ENCODE measurements at regions not wholly inside any gene's neighbourhood (a gene's known extent, or its start where the extent isn't known, plus 50 kb on each side); places are given as distances from the start of the nearest gene placed in this dataset.

DNA sequence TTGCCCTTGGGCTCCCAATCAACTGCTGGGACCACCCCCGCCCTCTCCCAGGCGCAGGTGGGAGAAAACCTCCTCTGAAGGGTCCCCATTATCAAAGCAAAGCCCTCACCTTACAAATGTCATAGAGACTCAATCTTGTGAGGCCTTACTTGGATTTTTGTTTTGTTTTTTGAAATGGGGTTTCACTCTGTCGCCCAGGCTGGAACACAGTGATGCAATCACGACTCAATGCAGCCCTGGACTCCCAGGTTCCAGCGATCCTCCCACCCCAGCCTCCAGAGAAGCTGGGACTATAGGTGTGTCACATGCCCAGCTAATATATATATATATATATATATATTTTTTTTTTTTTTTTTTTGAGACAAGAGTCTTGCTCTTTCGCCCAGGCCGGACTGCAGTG, 57.5 kb upstream of the WIPI2 start:
- dilution Hi-C loops (cut with HindIII; ENCODE audit: low sequenced_read_pairs, unreplicated experiment): no loop called here
- DNase-seq: no peak

More for the DNA sequence above, 57.5 kb upstream of the WIPI2 start:
- H3K56ac ChIP-seq (ENCODE audit: extremely low read depth, insufficient read depth, low read length): no peak overlapping the region
- no peak overlapping the region for H2BK15ac ChIP-seq (ENCODE audit: low read depth, low read length)
- H3K4ac ChIP-seq (ENCODE audit: low read depth, low read length): no peak overlapping the region
- no peak overlapping the region for H4K8ac ChIP-seq (ENCODE audit: low read depth in 2 of 2, low read length in 2 of 2)
- no peak overlapping the region for H2BK20ac ChIP-seq (ENCODE audit: low read depth, low read length)
- H2AK5ac ChIP-seq (ENCODE audit: low read depth, low read length): no peak overlapping the region
- H3K27me3 ChIP-seq (ENCODE audit: control insufficient read depth, insufficient read depth, low read length): peaks cover 7% of the 10 kb centered on the region; the same call in 1 of the 2 replicates
- H4K91ac ChIP-seq (ENCODE audit: insufficient read depth, low read depth, low read length): no peak overlapping the region
- WGBS, 2 experiments (ENCODE audit: extremely low coverage in 2 of 2, insufficient read length in 1 of 2): no CpG with 5 or more reads among the region's 7 CpGs
- H3K18ac ChIP-seq (ENCODE audit: low read depth, low read length): no peak overlapping the region
- H3K36me3 ChIP-seq (ENCODE audit: control insufficient read depth, insufficient read depth, low read length): no peaks in the 10 kb centered on the region
- no peaks in the 10 kb centered on the region for H3K9me3 ChIP-seq (ENCODE audit: control insufficient read depth, insufficient read depth, low read length)
- no peaks in the 10 kb centered on the region for H3K9me1 ChIP-seq (ENCODE audit: insufficient read depth, low read length)
- no peak overlapping the region for H2AFZ ChIP-seq (replicated peaks; ENCODE audit: low read length, poor library complexity)
- TF ChIP-seq RAD21 (IDR thresholded peaks at IDR 0.05; ENCODE audit: low read length) (no peak), RFX5 (IDR thresholded peaks at IDR 0.05; ENCODE audit: low read depth, low read length) (no peak)
- TF ChIP-seq, protein P1, sequence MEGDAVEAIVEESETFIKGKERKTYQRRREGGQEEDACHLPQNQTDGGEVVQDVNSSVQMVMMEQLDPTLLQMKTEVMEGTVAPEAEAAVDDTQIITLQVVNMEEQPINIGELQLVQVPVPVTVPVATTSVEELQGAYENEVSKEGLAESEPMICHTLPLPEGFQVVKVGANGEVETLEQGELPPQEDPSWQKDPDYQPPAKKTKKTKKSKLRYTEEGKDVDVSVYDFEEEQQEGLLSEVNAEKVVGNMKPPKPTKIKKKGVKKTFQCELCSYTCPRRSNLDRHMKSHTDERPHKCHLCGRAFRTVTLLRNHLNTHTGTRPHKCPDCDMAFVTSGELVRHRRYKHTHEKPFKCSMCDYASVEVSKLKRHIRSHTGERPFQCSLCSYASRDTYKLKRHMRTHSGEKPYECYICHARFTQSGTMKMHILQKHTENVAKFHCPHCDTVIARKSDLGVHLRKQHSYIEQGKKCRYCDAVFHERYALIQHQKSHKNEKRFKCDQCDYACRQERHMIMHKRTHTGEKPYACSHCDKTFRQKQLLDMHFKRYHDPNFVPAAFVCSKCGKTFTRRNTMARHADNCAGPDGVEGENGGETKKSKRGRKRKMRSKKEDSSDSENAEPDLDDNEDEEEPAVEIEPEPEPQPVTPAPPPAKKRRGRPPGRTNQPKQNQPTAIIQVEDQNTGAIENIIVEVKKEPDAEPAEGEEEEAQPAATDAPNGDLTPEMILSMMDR (conservative IDR thresholded peaks at IDR 0.05; ENCODE audit: low read depth, low read length): no peak
- TF ChIP-seq, protein P2, sequence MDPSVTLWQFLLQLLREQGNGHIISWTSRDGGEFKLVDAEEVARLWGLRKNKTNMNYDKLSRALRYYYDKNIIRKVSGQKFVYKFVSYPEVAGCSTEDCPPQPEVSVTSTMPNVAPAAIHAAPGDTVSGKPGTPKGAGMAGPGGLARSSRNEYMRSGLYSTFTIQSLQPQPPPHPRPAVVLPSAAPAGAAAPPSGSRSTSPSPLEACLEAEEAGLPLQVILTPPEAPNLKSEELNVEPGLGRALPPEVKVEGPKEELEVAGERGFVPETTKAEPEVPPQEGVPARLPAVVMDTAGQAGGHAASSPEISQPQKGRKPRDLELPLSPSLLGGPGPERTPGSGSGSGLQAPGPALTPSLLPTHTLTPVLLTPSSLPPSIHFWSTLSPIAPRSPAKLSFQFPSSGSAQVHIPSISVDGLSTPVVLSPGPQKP (IDR thresholded peaks at IDR 0.05; ENCODE audit: borderline replicate concordance, low read depth, low read length): no peak
- no peak overlapping the region for H2AK9ac ChIP-seq (replicated peaks; ENCODE audit: low read depth, low read length, poor library complexity)
- no peak overlapping the region for H3K4me2 ChIP-seq (ENCODE audit: low read depth, low read length)
- no peak overlapping the region for H3K27ac ChIP-seq (ENCODE audit: insufficient read depth, low read length)
- in situ Hi-C loops (cut with MboI; ENCODE audit: low sequenced_read_pairs): no loop called here
- H3K23ac ChIP-seq (ENCODE audit: low read depth, low read length): no peak overlapping the region
- H2BK120ac ChIP-seq (ENCODE audit: low read depth, low read length): no peak overlapping the region
- no peak for ATAC-seq (ENCODE audit: low read depth)
- H3K4me3 ChIP-seq (ENCODE audit: insufficient read depth, low read depth, low read length): no peak overlapping the region
- intact Hi-C loops (cut with micrococcal nuclease): no loop called here
- BruUV-seq (replicated peaks): no TSS peak
- H4K5ac ChIP-seq (ENCODE audit: low read depth, low read length): no peak overlapping the region
- H3K79me1 ChIP-seq (ENCODE audit: low read depth in 1 of 2, low read length in 2 of 2): no peaks in the 10 kb centered on the region
- no peak overlapping the region for H2BK5ac ChIP-seq (ENCODE audit: low read depth, low read length, poor library complexity, severe bottlenecking)
- no peak overlapping the region for H3K14ac ChIP-seq (replicated peaks; ENCODE audit: low read depth, low read length)
- CTCF ChIA-PET: no interaction called here
- H3K4me1 ChIP-seq (ENCODE audit: control insufficient read depth, insufficient read depth, low read length): no peaks in the 10 kb centered on the region
- POLR2A ChIA-PET (ENCODE audit: unreplicated experiment): no interaction called here
- H4K20me1 ChIP-seq (ENCODE audit: insufficient read depth, low read length): no peaks in the 10 kb centered on the region
- H3K9ac ChIP-seq (ENCODE audit: low read depth, low read length): no peak overlapping the region

Measured in IMR-90 (cell line).